Central memory CD8-positive, alpha-beta T cell (primary cell): ENCODE measurements at regions not wholly inside any gene's neighbourhood (a gene's known extent, or its start where the extent isn't known, plus 50 kb on each side); places are given as distances from the start of the nearest gene placed in this dataset.

Source experiments
- ATAC-seq: fragments of 150-1000 bp; cut with Tn5 transposase; replicated peaks from 2 replicates; pipeline ENCODE4 v1.10.0; 2022; ENCODE audit warnings: mild to moderate bottlenecking, moderate FRiP score, moderate number of reproducible peaks; ENCODE audit not compliant: poor library complexity, severe bottlenecking; ENCODE audit errors: extremely low read depth
- DNase-seq, 2 donors: peaks; one replicate each; pipeline ENCODE4 v3.0.0; 2021; ENCODE audit warnings: low spot score in 2 of 2
- H3K27ac Mint-ChIP-seq: one replicate; pipeline ENCODE4 v1.8.0; 2022; ENCODE audit warnings: low read depth, mild to moderate bottlenecking, moderate library complexity, mixed read lengths
- H3K27me3 Mint-ChIP-seq: one replicate; pipeline ENCODE4 v1.8.0; 2022; ENCODE audit warnings: mixed read lengths
- H3K36me3 Mint-ChIP-seq: one replicate; pipeline ENCODE4 v1.8.0; 2022; ENCODE audit warnings: mild to moderate bottlenecking, moderate library complexity, mixed read lengths; ENCODE audit not compliant: insufficient read depth
- H3K4me1 Mint-ChIP-seq: one replicate; pipeline ENCODE4 v1.8.0; 2022; ENCODE audit warnings: mixed read lengths
- H3K4me3 Mint-ChIP-seq: one replicate; pipeline ENCODE4 v1.8.0; 2022; ENCODE audit warnings: mild to moderate bottlenecking, moderate library complexity, mixed read lengths
- H3K9me3 Mint-ChIP-seq: one replicate; pipeline ENCODE4 v1.8.0; 2022; ENCODE audit warnings: mixed read lengths

DNA sequence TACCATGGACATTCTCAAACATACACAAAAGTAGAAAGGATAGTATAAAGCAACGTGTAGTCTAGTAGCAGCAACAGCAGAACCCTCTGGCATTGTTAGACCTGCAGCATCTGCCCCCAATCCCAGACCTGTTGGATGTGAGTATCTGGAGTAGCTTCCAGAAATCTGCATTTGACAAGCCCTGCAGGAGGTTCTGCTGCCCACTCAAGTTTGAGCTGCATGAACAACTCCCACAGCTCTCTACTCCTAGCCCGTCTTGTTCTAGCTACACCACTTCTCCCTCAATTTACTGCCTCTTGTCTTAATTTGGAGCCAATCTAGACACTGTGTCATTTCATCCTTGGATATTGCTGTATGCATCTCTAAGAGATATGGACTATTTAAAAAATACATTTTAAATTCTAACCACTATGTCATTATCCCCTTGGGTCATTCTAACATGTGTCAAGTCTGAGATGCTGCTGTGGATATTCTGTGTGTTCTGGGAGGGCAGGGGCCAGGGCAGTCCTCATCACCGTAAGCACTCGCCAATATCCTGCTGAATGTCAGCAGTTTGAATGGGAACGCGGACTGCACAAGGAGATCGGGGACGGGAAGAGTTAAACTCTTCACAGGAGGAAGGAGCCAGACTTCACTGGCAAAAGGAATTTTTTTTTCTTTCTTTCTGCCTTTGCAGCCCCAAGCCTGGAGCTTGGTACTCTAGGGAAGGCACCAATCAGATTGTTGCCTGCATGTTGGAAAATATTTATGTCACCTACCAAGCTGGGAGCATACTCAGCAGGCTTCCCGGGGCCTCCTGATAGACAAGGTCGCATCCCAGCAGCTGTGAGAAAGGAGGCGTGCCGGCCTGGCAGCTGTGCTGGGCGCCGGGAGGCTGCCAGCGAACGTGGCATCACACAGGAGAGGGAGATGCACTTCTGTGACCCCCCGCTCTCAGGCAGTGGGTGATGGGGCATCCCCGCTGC is 429.0 kb downstream of the MIAT start:
- peaks cover 56% of the 10 kb centered on the region for H3K27me3 Mint-ChIP-seq
- DNase-seq (no peak), ATAC-seq (no peak)
- no peak overlapping the region for H3K27ac Mint-ChIP-seq
- no peaks in the 10 kb centered on the region for H3K36me3 Mint-ChIP-seq
- no peak overlapping the region for H3K4me3 Mint-ChIP-seq
- no peaks in the 10 kb centered on the region for H3K4me1 Mint-ChIP-seq
- H3K9me3 Mint-ChIP-seq: no peaks in the 10 kb centered on the region

- Mint-ChIP-seq H3K36me3 (no peaks in the 10 kb centered on the region), H3K4me3 (no peak overlapping the region), H3K27me3 (peaks cover 49% of the 10 kb centered on the region), H3K27ac (no peak overlapping the region), H3K4me1 (no peaks in the 10 kb centered on the region), H3K9me3 (no peaks in the 10 kb centered on the region)
- ATAC-seq: no peak
- no peak for DNase-seq
Measured at GRCh38 chr22:27087051-27087450, 429.7 kb downstream of the MIAT start.

DNA sequence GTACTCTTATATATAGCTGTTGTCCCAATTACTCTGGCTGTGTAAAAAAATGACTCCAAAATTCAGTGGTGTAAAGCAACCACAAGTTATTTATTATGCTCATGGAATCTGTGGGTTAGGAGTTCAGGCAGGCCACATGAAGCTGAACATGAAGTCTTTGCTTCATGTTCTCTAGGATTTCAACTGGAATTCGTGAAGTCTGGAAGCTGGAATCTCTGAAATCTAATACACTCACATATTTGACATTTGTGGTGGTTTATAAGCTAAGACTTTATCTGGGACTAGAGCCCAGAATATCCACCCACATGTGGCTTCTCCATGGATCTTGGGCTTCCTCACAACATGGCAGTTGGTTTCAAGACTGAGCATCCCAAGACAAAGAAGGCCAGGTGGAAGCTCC is 430.6 kb downstream of the MIAT start:
- H3K4me3 Mint-ChIP-seq: no peak overlapping the region
- H3K27me3 Mint-ChIP-seq: peaks cover 40% of the 10 kb centered on the region
- no peak for DNase-seq
- no peak overlapping the region for H3K27ac Mint-ChIP-seq
- no peaks in the 10 kb centered on the region for H3K36me3 Mint-ChIP-seq
- H3K9me3 Mint-ChIP-seq: no peaks in the 10 kb centered on the region
- no peaks in the 10 kb centered on the region for H3K4me1 Mint-ChIP-seq
- no peak for ATAC-seq

DNA sequence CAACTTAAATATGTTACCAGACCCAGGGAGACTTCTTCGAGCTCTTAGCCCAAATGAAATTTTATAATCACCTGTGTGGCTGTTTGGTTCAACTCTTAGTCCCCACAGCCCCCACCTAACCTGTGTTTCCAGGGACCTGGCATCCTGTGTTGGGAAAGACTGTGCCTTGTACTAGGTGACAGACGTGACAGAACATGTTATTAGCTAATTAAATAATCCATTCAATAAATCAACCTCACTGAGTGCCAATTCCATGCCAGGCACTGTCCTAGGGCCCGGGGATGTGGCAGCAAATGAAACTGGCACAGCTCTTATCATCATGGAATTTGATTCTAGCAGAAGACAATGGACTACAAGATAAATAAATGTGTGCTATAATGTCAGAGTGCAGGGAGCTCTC is 431.9 kb downstream of the MIAT start:
- ATAC-seq: no peak

GRCh38 chr22:27090611-27091011 is 433.2 kb downstream of the MIAT start:
- Mint-ChIP-seq H3K4me3 (no peak overlapping the region), H3K9me3 (no peaks in the 10 kb centered on the region), H3K36me3 (no peaks in the 10 kb centered on the region), H3K4me1 (no peaks in the 10 kb centered on the region), H3K27me3 (peaks cover 22% of the 10 kb centered on the region), H3K27ac (no peak overlapping the region)
- ATAC-seq: no peak
- DNase-seq: no peak

More for the DNA sequence above, 431.9 kb downstream of the MIAT start:
- H3K27me3 Mint-ChIP-seq: peaks cover 30% of the 10 kb centered on the region
- no peak overlapping the region for H3K27ac Mint-ChIP-seq
- H3K36me3 Mint-ChIP-seq: no peaks in the 10 kb centered on the region
- no peak for DNase-seq
- no peaks in the 10 kb centered on the region for H3K4me1 Mint-ChIP-seq
- no peaks in the 10 kb centered on the region for H3K9me3 Mint-ChIP-seq
- H3K4me3 Mint-ChIP-seq: no peak overlapping the region

- Mint-ChIP-seq H3K27ac (no peak overlapping the region), H3K4me3 (no peak overlapping the region), H3K4me1 (no peaks in the 10 kb centered on the region), H3K9me3 (no peaks in the 10 kb centered on the region), H3K27me3 (no peaks in the 10 kb centered on the region), H3K36me3 (no peaks in the 10 kb centered on the region)
- ATAC-seq (no peak), DNase-seq (no peak)
Measured at GRCh38 chr22:27093422-27093821, 436.0 kb downstream of the MIAT start.

DNA sequence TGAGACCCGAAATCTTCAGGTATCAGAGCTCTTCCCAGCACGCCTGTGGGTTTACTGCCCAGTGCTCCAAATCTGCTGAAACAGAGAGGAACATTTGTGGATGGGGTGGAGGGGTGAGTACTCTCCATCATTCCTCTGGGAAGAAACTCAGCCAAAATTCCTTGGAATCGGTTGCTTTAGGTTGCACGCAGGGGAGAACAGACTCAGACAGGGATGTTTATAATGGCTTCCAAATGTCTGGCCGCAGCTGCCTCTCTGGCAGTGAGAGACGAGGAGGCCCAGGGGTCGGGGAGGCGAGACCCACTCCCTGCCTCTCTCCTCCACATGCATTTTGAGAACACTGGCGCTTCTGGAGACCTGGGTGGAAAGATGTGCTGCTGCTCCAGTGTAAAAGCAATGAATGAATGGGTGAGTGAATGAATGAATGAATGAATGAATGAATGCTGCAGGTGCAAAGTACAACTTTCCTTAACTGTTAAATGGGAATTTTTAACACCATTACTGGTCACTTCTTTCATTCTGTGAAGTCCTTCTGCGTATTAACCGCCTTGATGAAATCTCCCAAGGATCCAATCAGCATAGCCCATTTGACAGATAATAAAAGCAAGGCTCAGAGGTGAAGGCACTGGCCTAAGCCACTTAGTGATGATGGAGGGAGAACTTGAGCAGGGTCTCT is 437.4 kb downstream of the MIAT start:
- Mint-ChIP-seq H3K36me3 (no peaks in the 10 kb centered on the region), H3K27me3 (peaks cover 8% of the 10 kb centered on the region), H3K27ac (no peak overlapping the region), H3K4me1 (no peaks in the 10 kb centered on the region), H3K4me3 (no peak overlapping the region), H3K9me3 (no peaks in the 10 kb centered on the region)
- ATAC-seq (no peak), DNase-seq (no peak)

GRCh38 chr22:27097506-27097905 is 440.1 kb downstream of the MIAT start:
- Mint-ChIP-seq H3K4me1 (no peaks in the 10 kb centered on the region), H3K36me3 (no peaks in the 10 kb centered on the region), H3K27ac (no peak overlapping the region), H3K4me3 (no peak overlapping the region), H3K9me3 (no peaks in the 10 kb centered on the region), H3K27me3 (peaks cover 35% of the 10 kb centered on the region)
- ATAC-seq: no peak
- DNase-seq: no peak

DNA sequence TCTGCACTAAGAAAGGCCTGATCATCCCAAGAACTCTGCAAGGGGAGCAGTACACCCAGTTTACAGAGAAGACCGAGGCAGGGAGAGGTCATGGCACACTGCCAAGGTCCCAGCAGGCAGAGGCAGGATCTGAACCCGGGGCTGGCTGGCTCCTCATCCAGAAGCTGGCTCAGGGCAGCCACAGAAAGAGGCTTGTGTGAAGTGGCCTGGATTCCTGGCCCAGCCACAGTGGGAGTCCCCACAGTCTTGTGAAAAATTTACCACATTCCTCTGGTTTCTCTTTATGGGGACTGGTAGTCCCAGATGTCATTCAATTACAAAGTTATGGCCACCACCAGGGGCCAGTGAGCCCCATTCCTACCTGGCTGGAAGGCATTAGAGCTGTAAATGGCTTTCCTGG is 440.5 kb downstream of the MIAT start:
- no peak for DNase-seq
- Mint-ChIP-seq H3K9me3 (no peaks in the 10 kb centered on the region), H3K4me3 (no peak overlapping the region), H3K27me3 (peaks cover 39% of the 10 kb centered on the region), H3K27ac (no peak overlapping the region), H3K36me3 (no peaks in the 10 kb centered on the region), H3K4me1 (no peaks in the 10 kb centered on the region)
- no peak for ATAC-seq

- Mint-ChIP-seq H3K4me1 (no peaks in the 10 kb centered on the region), H3K27ac (no peak overlapping the region), H3K36me3 (no peaks in the 10 kb centered on the region), H3K27me3 (peaks cover 51% of the 10 kb centered on the region), H3K4me3 (no peak overlapping the region), H3K9me3 (no peaks in the 10 kb centered on the region)
- no peak for DNase-seq
- no peak for ATAC-seq
Measured at GRCh38 chr22:27099946-27100722, 442.7 kb downstream of the MIAT start.

DNA sequence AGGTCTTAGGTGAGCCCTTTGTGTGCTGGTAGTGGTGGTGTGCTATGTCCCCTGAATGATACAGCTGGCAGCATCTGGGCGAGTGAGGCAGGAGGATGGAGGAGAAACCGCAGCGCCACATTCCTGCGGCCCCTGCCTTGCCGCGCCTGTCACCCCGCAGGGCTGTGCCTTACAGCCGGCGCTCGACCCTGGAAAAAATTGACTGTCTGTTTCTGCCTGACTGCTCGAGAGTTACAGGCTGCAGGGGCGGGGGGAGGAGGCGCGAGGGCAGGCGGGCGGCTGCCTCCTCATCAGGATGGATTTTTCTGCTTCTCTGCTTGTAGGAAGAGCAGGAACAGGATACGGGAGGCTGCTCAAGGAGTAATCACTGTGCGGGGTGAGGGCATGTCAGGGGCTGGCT is 443.4 kb downstream of the MIAT start:
- H3K4me1 Mint-ChIP-seq: no peaks in the 10 kb centered on the region
- no peaks in the 10 kb centered on the region for H3K36me3 Mint-ChIP-seq
- ATAC-seq (no peak), DNase-seq (no peak)
- H3K4me3 Mint-ChIP-seq: no peak overlapping the region
- no peaks in the 10 kb centered on the region for H3K9me3 Mint-ChIP-seq
- H3K27ac Mint-ChIP-seq: no peak overlapping the region
- H3K27me3 Mint-ChIP-seq: peaks cover 52% of the 10 kb centered on the region

DNA sequence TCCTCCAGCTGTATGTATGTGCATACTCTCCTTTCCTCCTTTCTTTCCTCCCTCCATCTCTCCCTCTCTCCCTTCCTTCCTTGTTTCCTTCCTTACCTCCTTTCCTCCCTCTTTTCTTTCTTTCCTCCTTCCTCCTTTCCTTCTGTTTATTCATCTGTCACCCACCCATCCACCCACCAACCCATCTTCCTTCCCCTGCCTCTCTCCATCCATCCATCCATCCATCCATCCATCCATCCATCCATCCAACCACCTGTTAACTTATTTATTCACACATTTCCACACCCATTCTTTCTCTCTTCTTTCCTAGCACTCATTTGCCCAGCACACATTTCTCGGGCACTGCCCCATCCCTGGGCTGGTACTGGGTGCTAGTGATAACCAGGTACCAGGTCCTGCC is 443.9 kb downstream of the MIAT start:
- H3K4me1 Mint-ChIP-seq: no peaks in the 10 kb centered on the region
- H3K27me3 Mint-ChIP-seq: peaks cover 52% of the 10 kb centered on the region
- H3K9me3 Mint-ChIP-seq: no peaks in the 10 kb centered on the region
- H3K27ac Mint-ChIP-seq: no peak overlapping the region
- DNase-seq: no peak
- no peaks in the 10 kb centered on the region for H3K36me3 Mint-ChIP-seq
- no peak for ATAC-seq
- no peak overlapping the region for H3K4me3 Mint-ChIP-seq
